ENCODE measurements at regions not wholly inside any gene's neighbourhood (a gene's known extent, or its start where the extent isn't known, plus 50 kb on each side); places are given as distances from the start of the nearest gene placed in this dataset.

DNA sequence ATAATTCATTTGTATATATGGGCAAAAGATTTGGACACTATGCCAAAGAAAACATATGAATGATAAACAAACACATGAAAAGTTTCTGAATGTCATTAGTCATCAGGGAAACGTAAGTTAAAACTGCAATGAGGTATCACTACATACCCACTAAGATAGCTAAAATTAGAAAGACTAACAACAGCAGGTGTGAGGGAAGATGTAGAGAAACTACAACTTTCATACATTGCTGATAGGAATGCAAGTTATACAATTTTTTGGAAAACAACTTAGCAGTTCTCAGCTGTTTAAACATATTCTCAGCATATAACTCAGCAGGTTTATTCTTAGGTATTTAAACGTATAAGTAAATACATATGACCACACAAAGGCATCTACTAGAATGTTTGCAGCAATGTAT, 563.5 kb upstream of the KLHL29 start:
- no peak for DNase-seq (ENCODE audit: extremely low read depth, low read depth)
- no peak overlapping the region for H3K4me3 ChIP-seq (replicated peaks; ENCODE audit: low read depth, low read length)
- TF ChIP-seq, protein P1, sequence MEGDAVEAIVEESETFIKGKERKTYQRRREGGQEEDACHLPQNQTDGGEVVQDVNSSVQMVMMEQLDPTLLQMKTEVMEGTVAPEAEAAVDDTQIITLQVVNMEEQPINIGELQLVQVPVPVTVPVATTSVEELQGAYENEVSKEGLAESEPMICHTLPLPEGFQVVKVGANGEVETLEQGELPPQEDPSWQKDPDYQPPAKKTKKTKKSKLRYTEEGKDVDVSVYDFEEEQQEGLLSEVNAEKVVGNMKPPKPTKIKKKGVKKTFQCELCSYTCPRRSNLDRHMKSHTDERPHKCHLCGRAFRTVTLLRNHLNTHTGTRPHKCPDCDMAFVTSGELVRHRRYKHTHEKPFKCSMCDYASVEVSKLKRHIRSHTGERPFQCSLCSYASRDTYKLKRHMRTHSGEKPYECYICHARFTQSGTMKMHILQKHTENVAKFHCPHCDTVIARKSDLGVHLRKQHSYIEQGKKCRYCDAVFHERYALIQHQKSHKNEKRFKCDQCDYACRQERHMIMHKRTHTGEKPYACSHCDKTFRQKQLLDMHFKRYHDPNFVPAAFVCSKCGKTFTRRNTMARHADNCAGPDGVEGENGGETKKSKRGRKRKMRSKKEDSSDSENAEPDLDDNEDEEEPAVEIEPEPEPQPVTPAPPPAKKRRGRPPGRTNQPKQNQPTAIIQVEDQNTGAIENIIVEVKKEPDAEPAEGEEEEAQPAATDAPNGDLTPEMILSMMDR (IDR thresholded peaks at IDR 0.05; ENCODE audit: low read depth, low read length, missing control alignments), result no peak

- no peak overlapping the region for H3K4me3 ChIP-seq (replicated peaks; ENCODE audit: low read depth, low read length)
- TF ChIP-seq, protein P1 (IDR thresholded peaks at IDR 0.05; ENCODE audit: low read depth, low read length, missing control alignments), result no peak
- DNase-seq (ENCODE audit: extremely low read depth, low read depth), result no peak
These were observed 562.1 kb upstream of the KLHL29 start for GRCh38 chr2:22822835-22823234.

- TF ChIP-seq, protein P1 (IDR thresholded peaks at IDR 0.05; ENCODE audit: low read depth, low read length, missing control alignments), result no peak
- DNase-seq (ENCODE audit: extremely low read depth, low read depth), result no peak
- H3K4me3 ChIP-seq (replicated peaks; ENCODE audit: low read depth, low read length), result no peak overlapping the region
These were observed 560.4 kb upstream of the KLHL29 start for GRCh38 chr2:22824618-22825017.

DNA sequence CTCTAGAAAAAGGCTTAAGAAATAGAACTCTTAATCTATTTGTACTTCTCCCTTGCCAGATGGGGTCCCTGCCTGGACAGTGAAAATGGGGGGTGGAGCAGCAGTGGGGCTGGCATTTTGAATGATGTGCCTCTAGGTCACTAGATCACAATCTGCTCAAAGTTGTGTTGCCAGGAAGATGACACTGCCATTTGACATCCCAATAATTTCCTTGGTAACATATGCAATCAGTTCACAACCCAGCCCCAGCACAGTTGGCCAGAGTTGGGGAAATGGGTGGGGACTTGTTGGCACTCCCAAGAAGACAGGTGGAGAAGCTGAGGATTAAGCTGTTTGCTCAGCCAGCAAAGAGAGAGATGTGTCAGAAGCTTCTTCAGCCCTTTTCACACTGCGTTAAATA, 558.3 kb upstream of the KLHL29 start:
- DNase-seq (ENCODE audit: extremely low read depth, low read depth), result no peak
- TF ChIP-seq, protein P1 (IDR thresholded peaks at IDR 0.05; ENCODE audit: low read depth, low read length, missing control alignments), result no peak
- H3K4me3 ChIP-seq (replicated peaks; ENCODE audit: low read depth, low read length), result no peak overlapping the region

- TF ChIP-seq, protein P1 (IDR thresholded peaks at IDR 0.05; ENCODE audit: low read depth, low read length, missing control alignments), result no peak
- DNase-seq (ENCODE audit: extremely low read depth, low read depth), result no peak
- no peak overlapping the region for H3K4me3 ChIP-seq (replicated peaks; ENCODE audit: low read depth, low read length)
These were observed 555.2 kb upstream of the KLHL29 start for GRCh38 chr2:22829791-22830190.

DNA sequence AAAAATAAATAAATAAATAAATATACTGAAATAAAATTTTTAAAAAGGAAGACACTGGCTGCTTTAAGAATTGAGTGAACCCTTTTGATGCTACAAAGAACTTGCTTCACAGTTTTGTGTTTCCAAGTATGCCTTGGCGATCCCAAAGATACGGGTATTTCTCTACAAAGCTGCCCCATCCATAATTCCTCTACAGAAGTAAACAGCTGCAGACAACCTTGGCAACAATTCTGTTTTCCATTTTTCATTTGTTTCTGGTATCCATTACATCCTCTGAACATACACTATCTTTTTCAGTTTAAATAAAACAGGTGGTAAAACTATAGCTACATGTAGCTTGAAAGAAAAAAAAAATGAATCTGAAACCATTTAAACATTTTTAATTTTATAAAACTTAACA, 552.8 kb upstream of the KLHL29 start:
- TF ChIP-seq, protein P1 (IDR thresholded peaks at IDR 0.05; ENCODE audit: low read depth, low read length, missing control alignments), result no peak
- no peak overlapping the region for H3K4me3 ChIP-seq (replicated peaks; ENCODE audit: low read depth, low read length)
- no peak for DNase-seq (ENCODE audit: extremely low read depth, low read depth)

DNA sequence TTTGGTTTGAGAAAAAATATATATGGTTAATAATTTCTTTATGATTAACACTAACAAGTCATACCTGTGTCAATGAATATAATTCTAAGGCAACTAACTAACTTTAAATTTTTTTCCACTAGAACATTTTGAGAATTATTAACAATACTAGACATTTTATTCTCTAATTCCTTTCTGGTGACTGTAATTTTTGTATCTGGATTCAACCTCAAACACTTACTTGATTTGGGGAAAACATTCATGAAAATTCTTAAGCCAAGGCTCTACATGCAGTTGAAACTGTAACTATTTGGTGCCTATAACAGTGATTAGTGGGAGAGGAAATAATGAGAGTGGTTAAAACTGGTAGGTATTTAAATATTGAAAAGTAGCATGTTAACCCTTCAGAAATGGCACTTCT, 546.5 kb upstream of the KLHL29 start:
- no peak overlapping the region for H3K4me3 ChIP-seq (replicated peaks; ENCODE audit: low read depth, low read length)
- TF ChIP-seq, protein P1 (IDR thresholded peaks at IDR 0.05; ENCODE audit: low read depth, low read length, missing control alignments), result no peak
- no peak for DNase-seq (ENCODE audit: extremely low read depth, low read depth)

Data from HFF-Myc (cell line).